Left lung (tissue), 4 donors: ENCODE measurements at regions not wholly inside any gene's neighbourhood (a gene's known extent, or its start where the extent isn't known, plus 50 kb on each side); places are given as distances from the start of the nearest gene placed in this dataset.

Source experiments
- ATAC-seq: fragments of 200-7000 bp; cut with Tn5 transposase; one replicate; pipeline ENCODE4 v1.9.1; 2020; ENCODE audit warnings: moderate library complexity
- DNase-seq, 4 donors: peaks; one replicate each; pipeline ENCODE4 v3.0.0-alpha.2; 2013 to 2020
- H3K27ac ChIP-seq, 2 donors: fragments of 200-600 bp; sonication (generic) in 1 of 2; one replicate each; pipeline versions ENCODE4 v1.5.0 to v1.8.0; 2020 to 2021
- H3K27me3 ChIP-seq, 2 donors: fragments of 200-600 bp; sonication (generic) in 1 of 2; one replicate each; pipeline versions ENCODE4 v1.5.0 to v1.8.0; 2020 to 2021
- H3K36me3 ChIP-seq, 2 donors: fragments of 200-600 bp; sonication (generic) in 1 of 2; one replicate each; pipeline versions ENCODE4 v1.5.0 to v1.8.0; 2020 to 2021
- H3K4me1 ChIP-seq, 2 donors: fragments of 200-600 bp; one replicate each; pipeline ENCODE4 v1.8.0; 2021
- H3K4me3 ChIP-seq, 2 donors: fragments of 200-600 bp; sonication (generic) in 1 of 2; one replicate each; pipeline versions ENCODE4 v1.5.0 to v1.8.0; 2020 to 2021; ENCODE audit warnings: mild to moderate bottlenecking in 1 of 2
- H3K9me3 ChIP-seq, 2 donors: fragments of 200-600 bp; sonication (generic) in 1 of 2; one replicate each; pipeline versions ENCODE4 v1.5.0 to v1.8.0; 2020 to 2021
- CTCF ChIP-seq, 2 donors: fragments of 200-600 bp; sonication (generic) in 1 of 2; IDR thresholded peaks; one replicate each; pipeline versions ENCODE4 v1.5.0 to v1.8.0; 2021; ENCODE audit warnings: antibody characterized with exemption in 2 of 2
- intact Hi-C, 2 donors: fragments of 100-400 bp; cut with DNase I; formaldehyde crosslinking; loops; one replicate each; pipeline versions ENCODE4 v1.11.2 to v1.14.2; 2022
- donor health status: DM: no; HTN: yes; CAD: no.
- donor health status: DM: no; HTN: no; CAD: no.

- Histone ChIP-seq H3K4me1 (no peaks in the 10 kb centered on the region), H3K27me3 (no peaks in the 10 kb centered on the region), H3K27ac (no peak overlapping the region), H3K36me3 (no peaks in the 10 kb centered on the region), H3K4me3 (no peak overlapping the region), H3K9me3 (no peaks in the 10 kb centered on the region)
- intact Hi-C loops, result no loop called here
- DNase-seq (no peak), ATAC-seq (no peak)
- no peak for TF ChIP-seq CTCF (IDR thresholded peaks at IDR 0.05)
Observed at GRCh38 chr4:84177831-84178542, 321.1 kb downstream of the NKX6-1 start.

DNA sequence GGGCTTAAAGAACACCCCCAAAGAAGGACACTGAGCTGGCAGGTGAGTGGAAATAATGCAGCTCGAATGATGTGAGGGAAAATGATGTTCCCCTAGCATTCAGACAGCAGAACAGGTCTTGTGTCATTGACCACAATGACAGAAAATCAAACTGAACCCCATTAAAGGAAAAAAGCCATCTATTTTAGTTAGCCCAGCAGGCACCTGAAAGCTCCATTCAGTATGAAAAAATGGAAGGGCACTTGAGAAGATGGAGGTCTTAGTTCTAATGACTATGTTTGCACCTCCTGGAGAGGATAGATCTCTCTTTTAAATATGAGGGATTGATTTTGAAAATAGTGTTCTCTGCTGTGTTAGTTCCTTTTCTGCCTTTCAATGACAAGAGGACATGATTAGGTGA lies 323.1 kb downstream of the NKX6-1 start:
- Histone ChIP-seq H3K9me3 (no peaks in the 10 kb centered on the region), H3K27ac (no peak overlapping the region), H3K36me3 (no peaks in the 10 kb centered on the region), H3K27me3 (no peaks in the 10 kb centered on the region), H3K4me3 (no peak overlapping the region), H3K4me1 (no peaks in the 10 kb centered on the region)
- TF ChIP-seq CTCF (IDR thresholded peaks at IDR 0.05), result no peak
- DNase-seq, result no peak
- ATAC-seq, result no peak
- intact Hi-C loops, result no loop called here

DNA sequence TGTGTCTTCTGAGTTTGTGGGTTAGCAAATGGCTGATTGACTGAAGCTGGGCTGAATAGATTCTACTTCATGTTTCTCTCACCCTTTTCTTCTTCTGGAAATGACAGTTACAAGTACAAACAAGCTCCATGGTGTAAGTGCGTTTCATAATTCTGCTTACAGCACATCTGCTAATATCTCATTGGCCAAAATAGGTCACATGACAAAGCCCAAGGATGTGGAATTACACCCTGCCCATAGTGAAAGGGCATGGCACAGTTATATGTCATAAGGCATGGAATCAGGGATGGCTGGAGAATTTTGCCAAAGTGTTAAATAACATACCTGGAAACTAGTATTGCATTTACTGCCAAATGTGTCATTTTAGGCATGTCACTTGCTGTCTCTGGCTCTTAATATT lies 327.2 kb downstream of the NKX6-1 start:
- H3K9me3 ChIP-seq, result no peaks in the 10 kb centered on the region
- H3K27me3 ChIP-seq, result no peaks in the 10 kb centered on the region
- ATAC-seq (no peak), DNase-seq (no peak)
- H3K4me3 ChIP-seq, result no peak overlapping the region
- H3K4me1 ChIP-seq, result no peaks in the 10 kb centered on the region
- TF ChIP-seq CTCF (IDR thresholded peaks at IDR 0.05), result no peak
- H3K27ac ChIP-seq, result no peak overlapping the region
- intact Hi-C loops, result no loop called here
- H3K36me3 ChIP-seq, result no peaks in the 10 kb centered on the region

GRCh38 chr4:84167564-84167963 lies 331.5 kb downstream of the NKX6-1 start:
- H3K27me3 ChIP-seq, result no peaks in the 10 kb centered on the region
- H3K9me3 ChIP-seq, result no peaks in the 10 kb centered on the region
- no peaks in the 10 kb centered on the region for H3K4me1 ChIP-seq
- no peak for TF ChIP-seq CTCF (IDR thresholded peaks at IDR 0.05)
- no peak overlapping the region for H3K4me3 ChIP-seq
- H3K27ac ChIP-seq, result no peak overlapping the region
- DNase-seq (no peak), ATAC-seq (no peak)
- intact Hi-C loops, result no loop called here
- H3K36me3 ChIP-seq, result no peaks in the 10 kb centered on the region

DNA sequence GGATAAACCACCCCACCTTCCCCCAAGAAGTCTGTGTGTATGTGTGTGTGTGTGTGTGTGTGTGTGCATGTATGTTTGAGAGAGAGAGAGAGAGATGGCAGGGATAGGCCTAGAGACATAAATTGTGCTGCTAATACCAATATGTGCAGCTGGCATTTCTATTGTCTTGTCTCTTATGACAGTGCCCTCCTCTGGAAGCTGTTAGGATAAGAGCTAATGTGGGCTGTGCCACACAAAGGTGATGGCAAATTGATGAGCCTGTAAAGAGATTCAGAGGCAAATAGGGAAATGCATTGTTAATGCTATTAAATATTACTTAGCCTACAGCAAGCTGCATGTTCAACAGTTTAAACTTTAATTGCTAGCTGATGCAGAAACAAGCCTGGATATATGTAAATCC lies 332.0 kb downstream of the NKX6-1 start:
- no peaks in the 10 kb centered on the region for H3K4me1 ChIP-seq
- no peaks in the 10 kb centered on the region for H3K36me3 ChIP-seq
- no peak overlapping the region for H3K27ac ChIP-seq
- no peak overlapping the region for H3K4me3 ChIP-seq
- no peak for TF ChIP-seq CTCF (IDR thresholded peaks at IDR 0.05)
- DNase-seq (no peak), ATAC-seq (no peak)
- intact Hi-C loops, result no loop called here
- H3K27me3 ChIP-seq, result no peaks in the 10 kb centered on the region
- no peaks in the 10 kb centered on the region for H3K9me3 ChIP-seq
